Stimulated activated CD8-positive, alpha-beta memory T cell treated with anti-CD3 and anti-CD28 coated beads, Interleukin-15, amount 100 ng/mL, for 48 hours (primary cell): ENCODE measurements at regions not wholly inside any gene's neighbourhood (a gene's known extent, or its start where the extent isn't known, plus 50 kb on each side); places are given as distances from the start of the nearest gene placed in this dataset.
"Not testable (repeated sequence)": the region's sequence is repeated elsewhere in the genome, so short reads cannot be mapped to it uniquely, and the experiment has no call there.

Experiments used
- DNase-seq, 2 donors: peaks; one replicate each; pipeline ENCODE4 v3.0.0-alpha.2; 2020; ENCODE audit warnings: low read depth in 2 of 2

DNA sequence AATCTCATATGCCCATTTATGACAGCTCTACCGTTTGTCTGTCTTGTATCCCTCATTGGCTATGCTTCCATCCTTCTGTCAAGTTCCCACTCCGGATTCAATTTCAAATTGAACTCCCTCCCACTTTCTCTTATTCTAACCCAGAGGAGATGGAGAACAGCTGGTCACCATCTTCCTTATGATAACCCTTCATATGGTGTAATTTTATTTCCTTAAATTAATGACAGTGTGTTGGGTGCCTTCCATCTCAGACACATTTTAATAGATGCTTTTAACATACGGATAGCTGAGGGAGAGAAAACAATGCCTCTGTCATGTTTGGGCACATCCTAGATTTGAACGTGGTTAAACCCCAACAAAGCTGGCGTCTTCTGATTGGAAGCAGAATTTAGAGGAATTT, 103.0 kb upstream of the PLXNA2 start:
- no peak for DNase-seq

DNA sequence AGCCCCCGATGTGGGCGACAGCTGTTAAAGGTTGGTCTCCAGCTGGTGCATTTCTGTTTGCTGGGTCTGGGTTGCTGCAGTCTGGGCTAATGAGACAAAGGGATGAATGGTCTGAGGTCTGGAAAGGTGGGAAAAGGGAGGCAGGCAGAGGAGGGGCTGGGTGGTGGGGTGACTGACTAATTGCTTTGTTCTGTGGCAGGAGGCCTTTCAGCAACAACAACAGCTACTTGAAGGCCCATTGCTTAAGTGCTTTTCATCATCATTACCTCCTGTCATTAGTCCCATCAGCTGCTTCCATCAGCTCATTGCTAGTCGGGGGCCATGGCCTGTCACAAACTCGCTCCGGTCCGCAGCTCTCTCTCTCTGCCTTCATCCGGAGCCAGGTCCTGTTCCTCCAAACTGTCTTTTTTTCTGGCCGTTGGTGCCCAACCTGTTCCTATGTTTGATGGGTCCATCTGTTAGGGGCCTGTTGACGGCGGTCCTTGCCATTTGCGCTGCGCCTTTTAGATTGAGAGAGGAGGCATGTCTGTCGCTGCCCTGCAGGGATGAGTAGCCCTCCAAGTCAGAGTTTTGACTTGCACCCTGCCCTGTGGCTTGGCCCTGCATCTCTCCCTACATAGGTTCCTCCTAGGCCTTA, 105.6 kb upstream of the PLXNA2 start:
- no peak for DNase-seq

DNA sequence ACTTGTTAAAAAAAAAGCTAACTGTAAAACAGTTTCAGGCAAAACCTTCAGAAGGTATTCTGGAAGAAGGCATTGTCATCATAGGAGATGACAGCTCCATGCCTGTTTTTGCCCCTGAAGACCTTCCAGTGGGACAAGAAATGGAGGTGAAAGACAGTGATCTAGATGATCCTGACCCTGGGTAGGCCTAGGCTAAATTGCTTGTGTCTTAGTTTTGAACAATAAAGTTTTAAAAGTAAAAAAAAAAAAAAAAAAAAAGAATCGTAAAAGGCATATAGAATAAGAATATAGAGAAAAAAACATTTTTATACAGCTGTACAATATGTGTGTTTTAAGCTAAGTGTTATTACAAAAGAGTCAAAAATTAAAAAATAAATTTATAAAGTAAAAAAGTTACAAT, 106.6 kb upstream of the PLXNA2 start:
- no peak for DNase-seq

DNA sequence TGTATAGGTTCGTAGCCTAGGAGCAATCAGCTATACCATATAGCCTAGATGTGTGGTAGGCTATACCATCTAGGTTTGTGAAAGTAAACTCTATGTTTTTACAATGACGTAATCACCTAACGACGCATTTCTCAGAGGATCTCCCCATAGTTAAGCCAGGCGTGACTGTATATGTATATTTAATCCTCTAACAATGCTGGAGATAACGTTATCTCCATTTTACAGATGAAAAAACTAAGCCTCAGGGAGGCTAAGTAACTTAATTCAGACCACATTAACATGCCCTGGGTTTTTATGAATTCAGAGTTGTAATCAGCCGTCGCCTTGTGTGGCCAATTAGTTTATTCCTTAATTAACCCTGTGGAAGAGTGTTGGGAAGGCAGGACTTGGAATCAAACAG, 107.7 kb upstream of the PLXNA2 start:
- no peak for DNase-seq

DNA sequence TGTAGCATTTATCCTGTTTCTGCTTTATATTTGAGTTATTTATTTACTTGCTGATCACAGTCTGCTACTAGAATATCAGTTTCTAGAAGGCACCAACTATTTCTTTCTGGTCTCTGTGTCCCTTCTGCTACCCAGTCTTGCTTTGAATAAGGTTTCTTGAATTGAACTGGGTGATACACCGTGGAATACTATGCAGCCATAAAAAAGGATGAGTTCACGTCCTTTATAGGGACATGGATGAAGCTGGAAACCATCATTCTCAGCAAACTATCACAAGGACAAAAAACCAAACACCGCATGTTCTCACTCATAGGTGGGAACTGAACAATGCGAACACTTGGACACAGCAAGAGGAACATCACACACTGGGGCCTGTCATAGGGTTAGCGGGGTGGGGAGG, 109.6 kb upstream of the PLXNA2 start:
- not testable (repeated sequence) for DNase-seq

DNA sequence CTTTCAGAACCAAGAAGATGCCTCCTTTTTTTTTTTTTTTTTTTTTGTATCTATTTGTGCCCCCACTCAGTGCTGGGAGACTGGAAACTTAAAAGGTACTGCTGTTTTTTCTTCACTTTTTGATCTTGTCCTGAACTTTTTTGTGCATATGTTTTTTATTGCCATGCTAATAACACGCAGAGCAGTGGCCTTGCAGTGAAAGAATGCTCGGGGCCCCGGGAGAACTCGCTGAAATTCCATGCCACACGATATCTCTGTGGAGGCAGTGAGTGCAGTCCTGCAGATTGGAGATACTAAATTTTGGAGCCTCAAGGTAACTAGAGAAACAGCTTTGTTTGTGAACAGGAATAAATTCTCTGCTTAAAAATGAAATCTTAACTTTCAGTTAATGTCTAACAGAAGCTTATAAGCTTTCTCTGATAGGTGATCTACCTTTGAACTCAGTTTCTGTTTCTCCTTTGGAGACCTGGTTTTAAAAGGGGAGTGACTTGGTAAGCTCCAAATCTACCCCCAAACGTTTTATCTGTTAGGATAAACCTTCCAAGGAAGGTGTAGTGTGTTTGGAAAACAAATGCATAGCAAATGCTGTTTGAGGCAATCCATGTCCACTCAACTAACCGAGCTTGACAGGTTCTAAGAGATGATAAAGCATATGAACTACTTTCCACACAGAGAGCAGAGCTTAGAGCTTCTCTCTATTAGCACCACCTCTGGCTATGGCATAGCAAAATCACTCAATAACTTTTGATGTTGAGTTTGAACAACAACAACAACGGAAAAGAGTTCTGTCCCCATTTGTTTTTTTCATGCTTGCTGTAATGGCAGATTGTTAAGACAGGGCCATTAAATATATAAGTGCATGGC, 113.7 kb upstream of the PLXNA2 start:
- no peak for DNase-seq

DNA sequence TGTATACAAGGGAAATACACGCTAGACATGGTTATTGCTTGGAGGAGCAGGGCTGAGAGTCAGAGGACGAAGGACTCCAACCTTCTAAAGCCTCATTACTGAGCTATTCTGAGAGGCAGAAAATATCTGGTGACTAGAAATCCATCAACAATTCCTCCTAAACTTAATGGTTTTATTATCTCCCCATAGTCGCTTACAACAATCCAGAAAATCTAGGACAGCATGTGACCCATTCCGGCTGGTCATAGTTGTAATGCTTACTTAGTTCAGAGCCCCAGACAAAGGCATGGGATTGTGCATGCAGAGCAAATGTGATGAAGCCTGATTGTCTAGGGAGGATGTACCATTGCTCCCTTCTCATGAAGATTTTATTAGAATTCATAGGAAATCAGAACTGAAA, 114.5 kb upstream of the PLXNA2 start:
- DNase-seq = no peak

DNA sequence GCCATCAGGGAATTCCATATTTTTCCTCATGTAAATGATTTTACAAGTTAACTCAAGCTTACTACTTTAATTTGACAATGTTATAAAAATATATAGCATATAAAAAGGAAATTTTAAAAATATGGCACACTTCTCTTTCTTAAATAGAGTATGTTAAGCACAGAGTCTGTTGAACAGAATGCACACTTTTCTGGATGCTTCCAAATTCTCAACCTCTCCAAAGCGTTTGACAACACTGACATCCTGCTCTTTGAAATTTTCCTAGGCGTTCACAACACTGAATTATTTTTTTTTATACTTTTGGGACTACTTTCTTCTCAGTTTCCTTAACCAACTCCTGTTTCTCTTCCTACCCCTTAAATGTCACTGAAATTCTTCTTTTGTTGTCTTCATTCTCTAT, 117.8 kb upstream of the PLXNA2 start:
- no peak for DNase-seq

DNA sequence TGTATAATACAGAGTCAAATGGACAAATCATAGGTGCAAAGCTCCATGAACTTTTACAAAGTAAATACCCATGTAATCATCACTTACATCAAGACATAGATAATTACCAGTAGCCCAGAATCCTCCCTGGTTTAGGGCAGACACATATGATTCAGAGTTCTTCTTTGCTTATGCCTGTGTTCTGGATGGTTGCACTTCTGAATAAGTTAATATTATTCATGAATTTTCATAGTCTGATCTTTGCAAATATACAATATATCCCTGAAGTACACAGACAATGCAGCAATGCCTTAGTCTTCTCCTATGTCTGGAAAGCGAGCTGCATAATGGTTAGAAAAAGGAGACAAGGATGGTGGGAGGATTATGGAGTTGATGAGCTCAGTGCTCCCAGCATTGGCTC, 122.4 kb upstream of the PLXNA2 start:
- no peak for DNase-seq

DNA sequence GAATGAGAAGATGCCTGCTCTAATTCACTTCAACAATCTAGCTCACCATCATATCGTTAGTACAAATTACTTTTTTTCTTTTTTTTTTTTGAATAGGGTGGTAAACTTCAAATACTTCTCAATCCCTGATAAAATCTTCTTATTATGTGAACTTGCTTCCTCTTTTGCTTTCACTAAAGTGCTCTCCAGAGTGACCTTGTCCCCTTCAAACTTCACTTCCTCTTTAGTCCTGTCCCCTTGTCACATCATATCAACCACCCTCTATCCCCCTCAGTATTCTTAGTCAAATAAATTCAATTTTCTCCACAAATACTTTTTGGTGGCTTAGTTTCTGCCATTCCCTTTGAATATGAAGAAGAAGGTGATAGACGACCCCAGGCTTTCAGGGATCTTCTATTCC, 124.9 kb upstream of the PLXNA2 start:
- no peak for DNase-seq

DNA sequence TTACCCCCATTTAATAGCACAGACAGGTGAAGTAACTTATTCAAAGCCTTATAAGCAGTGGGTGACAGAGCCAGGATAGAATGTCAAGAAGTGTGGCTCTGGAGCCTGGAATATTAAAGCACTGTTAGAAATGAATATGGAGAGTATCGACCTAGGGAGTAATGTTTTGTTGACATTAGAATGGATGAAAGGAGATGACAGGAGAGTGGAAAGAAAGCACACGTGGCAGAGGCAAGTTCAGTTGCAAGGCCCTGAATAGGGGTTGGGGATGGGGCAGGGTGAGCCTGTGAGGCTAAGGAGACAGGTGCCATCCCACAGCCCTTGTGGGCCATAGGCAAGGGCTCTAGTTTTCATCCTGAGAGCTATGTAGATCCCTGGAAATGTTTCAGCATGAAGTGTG, 125.5 kb upstream of the PLXNA2 start:
- no peak for DNase-seq

DNA sequence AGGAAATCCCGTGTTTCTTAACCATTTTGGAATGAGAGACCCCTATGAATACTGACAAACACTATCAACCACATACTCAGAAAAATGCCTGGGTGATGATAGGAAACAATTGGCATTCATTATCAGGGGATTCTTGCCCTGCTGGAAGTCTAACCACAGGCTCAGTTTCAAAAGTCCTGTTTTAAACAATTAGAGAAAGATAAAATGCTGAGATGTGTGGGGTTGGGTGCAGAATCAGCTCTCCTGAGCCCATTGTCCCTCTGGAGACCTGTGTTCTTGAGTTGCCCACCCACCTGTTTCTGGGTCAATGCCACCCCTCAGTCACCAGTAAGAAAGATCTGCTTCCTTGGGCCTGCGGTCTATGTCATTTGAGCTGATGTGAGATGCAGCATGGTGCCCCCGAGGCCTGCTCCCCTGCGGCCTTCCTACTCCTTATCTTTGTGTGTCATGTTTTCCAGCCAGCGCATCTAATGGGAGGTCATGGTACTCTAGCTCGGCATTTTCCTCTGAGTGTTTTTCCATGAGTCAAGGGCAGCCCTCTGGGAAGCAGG, 130.3 kb upstream of the PLXNA2 start:
- DNase-seq = no peak

DNA sequence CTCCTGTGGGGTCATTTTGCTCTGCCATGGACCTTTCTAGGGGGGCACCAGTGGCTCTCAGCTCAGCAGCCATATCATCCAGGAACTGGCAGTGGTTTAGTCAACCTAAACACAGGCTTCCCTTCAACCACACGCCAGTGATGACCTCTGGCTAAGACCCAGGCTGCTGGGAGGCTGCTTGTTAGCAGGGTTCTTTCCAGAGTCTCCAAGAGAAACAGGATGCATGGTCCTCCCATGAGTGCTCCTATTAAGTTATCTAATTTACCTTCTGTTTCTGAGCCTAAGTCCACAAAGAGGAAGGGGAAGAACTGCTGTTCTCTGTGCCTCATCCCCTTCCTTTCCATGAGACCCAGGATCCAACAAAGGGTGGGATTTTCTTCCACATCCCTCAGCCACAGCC, 137.3 kb upstream of the PLXNA2 start:
- no peak for DNase-seq

DNA sequence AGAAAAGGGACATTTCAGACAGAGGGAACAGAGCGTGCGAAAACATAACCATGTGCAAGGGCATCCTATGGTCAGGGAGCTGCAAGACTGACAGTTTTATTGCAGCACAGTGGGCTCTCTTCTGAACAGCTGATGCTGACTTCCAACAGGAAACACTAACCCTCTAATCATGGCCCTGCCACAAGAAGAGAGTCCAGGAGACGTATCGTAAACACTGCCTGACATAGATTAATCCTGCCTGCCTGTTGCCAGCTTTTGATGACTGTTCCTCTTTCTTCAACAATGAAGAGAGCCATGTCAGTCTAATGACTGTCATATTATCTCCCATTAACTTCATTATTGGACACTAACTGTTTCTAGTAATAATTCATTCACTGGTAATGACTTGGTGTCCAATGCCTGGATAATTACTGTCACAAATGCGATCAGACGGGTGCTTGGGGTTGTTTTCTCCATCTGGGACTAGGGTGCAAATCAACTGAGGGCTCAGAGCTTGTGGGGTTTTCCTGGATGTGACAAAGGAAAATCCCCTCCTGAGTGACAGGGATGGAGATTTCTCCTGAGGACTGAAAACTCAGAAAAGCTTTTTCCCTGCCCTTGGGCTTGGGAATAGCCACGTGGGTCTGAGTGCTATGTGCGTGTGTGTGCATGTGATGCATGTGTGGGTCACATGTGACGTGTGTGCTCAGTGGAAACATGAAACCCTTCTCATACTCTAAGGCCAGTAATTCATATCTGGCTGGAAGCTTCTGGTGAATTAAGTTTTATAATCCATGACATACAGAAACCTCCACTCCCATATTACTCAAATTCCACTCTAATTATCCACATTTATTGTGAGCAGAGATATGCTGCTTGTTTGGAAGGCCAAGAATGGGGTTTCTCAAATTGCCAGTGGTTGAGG, 144.0 kb upstream of the PLXNA2 start:
- DNase-seq = no peak

DNA sequence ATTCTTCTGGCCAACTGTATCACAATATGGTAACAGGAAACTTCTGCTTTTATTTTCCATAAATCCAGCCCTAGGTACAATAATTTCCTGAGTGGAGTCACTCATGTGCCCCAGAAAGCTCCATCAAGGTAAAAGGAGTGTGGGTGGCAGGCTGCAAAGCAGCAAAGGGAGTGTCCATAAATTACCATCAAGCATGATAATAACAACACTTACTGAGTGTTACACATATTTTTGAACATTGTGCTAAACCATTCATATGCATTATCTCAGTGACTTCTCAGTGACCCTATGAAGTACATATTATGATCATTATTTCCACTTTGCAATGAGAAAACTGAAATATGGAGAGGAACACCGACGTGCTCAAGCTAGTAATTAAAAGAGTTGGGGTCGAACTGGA, 149.2 kb upstream of the PLXNA2 start:
- DNase-seq = no peak

DNA sequence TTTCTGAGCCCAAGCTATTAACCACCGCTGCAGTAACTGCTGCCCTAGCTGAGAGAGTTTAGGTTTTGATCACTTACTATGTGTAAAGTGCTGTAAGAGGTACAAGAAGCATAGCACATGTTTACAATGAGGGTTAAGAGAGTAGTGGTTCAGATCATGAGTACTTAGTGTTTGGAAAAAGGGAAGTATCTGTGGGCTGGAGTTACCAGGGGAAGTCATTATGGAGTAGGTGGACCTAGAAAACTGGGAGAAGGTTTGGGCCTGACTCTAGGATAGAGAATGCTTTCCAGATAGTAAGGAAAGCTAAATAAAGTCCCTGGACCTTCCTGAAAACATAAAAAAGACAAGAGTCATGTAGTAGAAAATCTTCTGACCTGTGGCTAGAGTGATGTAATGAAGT, 149.6 kb upstream of the PLXNA2 start:
- DNase-seq = no peak

DNA sequence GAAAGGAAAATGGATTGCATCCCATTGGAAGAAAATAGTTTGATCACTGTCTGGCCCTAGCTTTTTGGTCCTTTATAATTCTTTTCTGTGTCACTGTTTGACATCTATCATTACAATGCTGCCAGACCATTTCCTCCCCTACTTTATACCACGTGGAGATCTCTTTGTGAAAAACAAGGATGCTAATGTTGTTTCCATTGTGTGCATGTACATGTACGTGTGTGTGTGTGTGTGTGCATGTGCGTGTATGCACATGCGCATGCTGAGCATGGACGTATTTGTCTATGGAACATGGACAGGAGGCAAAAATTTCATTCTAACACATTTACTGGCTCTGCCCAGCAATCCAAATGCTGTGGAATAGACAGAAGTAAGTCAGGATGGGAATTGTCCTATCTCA, 153.1 kb upstream of the PLXNA2 start:
- DNase-seq = no peak

DNA sequence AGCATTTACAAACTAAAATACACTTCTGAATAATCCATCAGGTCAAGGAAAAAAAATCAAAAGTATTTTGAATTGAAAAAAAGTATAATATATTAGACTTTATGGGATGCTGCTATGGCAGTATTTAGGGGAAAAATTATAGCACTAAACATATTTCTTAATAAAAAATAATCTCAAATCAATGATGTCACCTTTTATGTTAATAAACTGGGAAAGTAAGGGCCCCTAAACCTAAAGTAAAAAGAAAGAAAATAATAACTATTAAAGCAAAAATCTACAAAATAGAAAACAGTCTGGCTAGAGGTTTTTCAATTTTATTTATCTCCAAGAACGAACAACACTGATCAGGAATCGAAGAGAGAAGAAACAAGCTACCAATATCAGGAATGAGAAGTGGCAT, 160.8 kb upstream of the PLXNA2 start:
- no peak for DNase-seq

DNA sequence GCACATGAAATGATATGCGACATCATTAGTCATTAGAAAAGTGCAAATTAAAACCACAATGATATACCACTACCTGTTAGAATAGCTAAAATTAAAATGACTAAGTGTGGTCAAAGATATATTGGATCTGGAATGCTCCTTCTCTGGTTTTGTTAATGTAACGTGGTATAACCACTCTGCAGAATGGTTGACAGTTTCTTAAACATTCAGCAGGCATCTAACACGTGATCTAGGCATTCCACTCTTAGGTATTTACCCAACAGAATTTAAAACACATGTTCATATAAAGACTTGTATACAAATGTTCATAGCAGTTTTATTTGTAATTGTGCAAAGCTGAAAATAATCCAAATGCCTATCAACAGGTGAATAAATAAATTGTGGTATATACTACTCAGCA, 165.0 kb upstream of the PLXNA2 start:
- DNase-seq = no peak

DNA sequence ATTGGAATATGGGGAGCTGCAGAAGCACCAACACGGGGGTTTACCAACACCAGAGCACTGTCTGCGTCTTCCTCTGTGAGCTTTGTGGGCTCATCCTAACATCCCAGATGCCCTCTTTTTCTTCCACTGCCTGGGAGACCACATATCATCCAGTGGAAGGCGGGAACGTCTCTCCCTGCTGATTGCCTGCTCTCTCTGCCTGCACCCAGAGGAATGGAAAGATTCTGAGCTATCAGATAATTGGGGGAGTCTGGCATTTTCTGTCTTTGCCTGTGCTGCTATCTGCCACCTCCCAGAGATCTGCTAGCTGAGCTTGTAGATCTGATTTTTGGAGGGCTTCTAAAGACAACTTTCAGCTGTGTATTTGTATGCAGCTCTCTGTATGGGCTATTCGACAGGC, 166.2 kb upstream of the PLXNA2 start:
- DNase-seq = no peak

DNA sequence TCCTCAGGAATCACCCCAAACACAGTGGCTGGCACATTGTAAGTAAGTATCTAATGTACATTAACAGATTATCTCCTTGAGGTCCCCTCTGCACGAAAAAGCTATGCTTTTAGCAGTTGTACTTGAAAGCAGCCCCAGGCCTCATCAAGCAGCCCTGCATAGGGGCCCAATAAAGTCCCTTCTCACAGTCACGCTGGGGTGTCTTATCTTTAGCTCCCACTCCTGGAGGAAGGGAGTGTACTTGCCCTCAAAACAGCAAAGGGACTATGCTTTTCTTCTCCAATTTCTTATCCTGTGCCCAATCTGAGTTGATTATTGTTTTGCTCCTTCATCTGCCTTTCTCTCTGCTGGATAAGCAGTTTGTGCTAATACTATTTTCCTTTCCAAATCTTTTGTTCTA, 168.8 kb upstream of the PLXNA2 start:
- no peak for DNase-seq

DNA sequence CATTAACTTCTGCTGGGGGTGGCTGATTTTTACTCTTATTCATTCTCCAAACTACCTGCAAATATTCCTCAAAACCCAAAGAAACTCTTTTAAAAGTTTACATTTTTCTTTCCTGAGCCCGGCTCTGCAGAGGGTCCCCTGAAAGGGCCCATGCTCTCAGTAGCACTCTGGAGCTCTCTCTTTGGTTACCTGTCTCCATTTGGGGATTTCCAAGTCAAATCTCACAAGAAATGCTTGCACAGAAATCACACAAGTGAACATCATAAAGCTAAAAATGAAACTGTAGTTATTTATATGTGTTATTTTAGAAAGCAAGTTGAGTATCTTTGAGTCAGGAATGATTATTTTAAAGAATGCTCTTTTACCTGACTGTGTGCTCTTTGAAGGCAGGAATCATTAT, 174.5 kb upstream of the PLXNA2 start:
- no peak for DNase-seq
